Neural progenitor cell (in vitro differentiated cells): ENCODE measurements at regions not wholly inside any gene's neighbourhood (a gene's known extent, or its start where the extent isn't known, plus 50 kb on each side); places are given as distances from the start of the nearest gene placed in this dataset.

ENCODE experiments used
- CTCF ChIP-seq: fragments of 200-600 bp; sonication (generic); IDR thresholded peaks from 2 replicates; pipeline ENCODE4 v1.5.1; 2017; ENCODE audit warnings: antibody characterized with exemption, mild to moderate bottlenecking
- EZH2 ChIP-seq: fragments of 200-600 bp; sonication (generic); IDR thresholded peaks from 2 replicates; pipeline ENCODE4 v1.6.1; 2017; ENCODE audit warnings: antibody characterized with exemption, mild to moderate bottlenecking, moderate library complexity
- EZH2phosphoT487 ChIP-seq: fragments of 200-600 bp; sonication (generic); IDR thresholded peaks from 2 replicates; pipeline ENCODE4 v1.6.1; 2017; ENCODE audit warnings: antibody characterized with exemption

DNA sequence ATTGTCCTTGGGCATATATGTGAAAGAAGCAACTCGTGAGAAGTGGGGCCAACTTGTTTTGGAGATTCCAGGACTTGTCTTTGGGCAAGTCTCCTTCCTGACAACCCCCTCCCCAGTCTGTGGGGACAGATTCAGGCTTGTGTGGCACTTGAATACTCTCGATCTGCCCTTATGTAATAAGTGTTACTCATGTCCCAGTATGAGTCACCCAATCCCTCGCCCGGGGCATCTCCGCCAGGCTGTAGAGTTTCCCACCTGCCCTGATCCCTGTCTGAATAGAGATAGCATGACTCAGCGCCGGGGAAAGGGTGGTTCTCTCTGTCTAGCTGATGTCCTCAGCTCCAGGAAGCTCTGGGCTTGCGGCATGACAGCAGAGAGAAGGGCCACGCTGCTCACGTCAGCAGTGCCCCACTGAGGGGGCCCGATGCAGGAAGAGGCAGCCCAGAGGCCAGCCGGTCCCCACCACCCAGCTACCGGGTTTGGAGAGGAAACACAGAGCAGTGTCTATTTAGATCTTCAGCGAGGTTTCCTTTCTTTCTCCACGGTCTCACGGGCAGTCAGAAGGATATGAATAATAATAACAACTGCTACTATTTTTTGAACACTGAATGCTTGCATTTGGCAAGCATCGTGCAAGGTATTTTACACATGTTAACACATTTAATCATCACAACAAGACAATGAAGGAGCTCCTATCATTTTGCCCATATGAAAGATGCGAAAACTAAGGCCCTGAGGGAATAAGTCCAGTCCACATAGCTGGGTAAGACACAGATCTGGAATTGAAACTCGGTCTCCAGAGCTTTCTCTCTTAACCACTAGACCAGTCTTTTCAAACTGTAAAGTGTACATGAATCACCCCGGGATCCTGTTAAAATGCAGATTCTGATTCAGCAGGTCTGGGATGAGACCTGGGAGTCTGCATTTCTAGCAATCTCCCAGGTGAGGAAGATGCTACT, 426.7 kb upstream of the MAF start:
- TF ChIP-seq CTCF (no peak), EZH2 (no peak), EZH2phosphoT487 (no peak)
